IMR-90 (cell line): ENCODE measurements at regions not wholly inside any gene's neighbourhood (a gene's known extent, or its start where the extent isn't known, plus 50 kb on each side); places are given as distances from the start of the nearest gene placed in this dataset.

Experiments
- ATAC-seq: fragments of 200-7000 bp; cut with Tn5 transposase; 2 replicates; pipeline ENCODE4 v1.9.1; 2020; ENCODE audit warnings: low read depth, mild to moderate bottlenecking, moderate library complexity
- BruUV-seq: library from RNA; stranded (reverse); fragments of 400-500 nt; replicated peaks from 2 replicates; lab custom pipeline; 2021; lab: Mats Ljungman, UMichigan
- CTCF ChIA-PET: fragments of 300-600 bp; formaldehyde crosslinking; extraction: SDS; loops from one replicate; lab custom pipeline; 2021; ENCODE audit warnings: antibody characterized with exemption; lab: Yijun Ruan, JAX
- POLR2A ChIA-PET: fragments of 300-600 bp; sonication (Branson Sonifier 250); formaldehyde crosslinking; loops from one replicate; lab custom pipeline; 2022; ENCODE audit warnings: antibody characterized with exemption; ENCODE audit not compliant: unreplicated experiment; lab: Charles Lee
- DNase-seq: peaks from one replicate; pipeline ENCODE4 v3.0.0; 2013
- H2AFZ ChIP-seq: replicated peaks from 2 replicates; pipeline ENCODE3; 2013; ENCODE audit warnings: low read length, mild to moderate bottlenecking; ENCODE audit not compliant: poor library complexity
- H2AK5ac ChIP-seq: 2 replicates; pipeline ENCODE4 v1.6.1; 2013; ENCODE audit warnings: low read depth, low read length, inconsistent platforms
- H2AK9ac ChIP-seq: replicated peaks from 2 replicates; pipeline ENCODE3; 2013; ENCODE audit warnings: mild to moderate bottlenecking, low read depth, low read length, moderate library complexity; ENCODE audit not compliant: poor library complexity
- H2BK120ac ChIP-seq: 2 replicates; pipeline ENCODE4 v1.6.1; 2013; ENCODE audit warnings: low read depth, low read length, inconsistent platforms
- H2BK15ac ChIP-seq: 3 replicates; pipeline ENCODE4 v1.6.1; 2013; ENCODE audit warnings: low read depth, low read length, inconsistent platforms
- H2BK20ac ChIP-seq: 2 replicates; pipeline ENCODE4 v1.6.1; 2013; ENCODE audit warnings: low read depth, mild to moderate bottlenecking, inconsistent platforms, low read length, moderate library complexity
- H2BK5ac ChIP-seq: 2 replicates; pipeline ENCODE4 v1.6.1; 2013; ENCODE audit warnings: mild to moderate bottlenecking, low read depth, low read length, inconsistent platforms; ENCODE audit not compliant: poor library complexity, severe bottlenecking
- H3K14ac ChIP-seq: replicated peaks from 2 replicates; pipeline ENCODE4 v1.6.1; 2013; ENCODE audit warnings: low read depth, low read length, inconsistent platforms
- H3K18ac ChIP-seq: 2 replicates; pipeline ENCODE4 v1.6.1; 2013; ENCODE audit warnings: low read depth, low read length, control low read depth
- H3K23ac ChIP-seq: 2 replicates; pipeline ENCODE4 v1.6.1; 2013; ENCODE audit warnings: low read depth, low read length, inconsistent platforms
- H3K27ac ChIP-seq: 2 replicates; pipeline ENCODE4 v1.5.1; 2013; ENCODE audit warnings: mild to moderate bottlenecking, control low read depth, low read length; ENCODE audit not compliant: insufficient read depth
- H3K27me3 ChIP-seq: 2 replicates; pipeline ENCODE4 v1.6.1; 2013; ENCODE audit warnings: low read length; ENCODE audit not compliant: control insufficient read depth, insufficient read depth
- H3K36me3 ChIP-seq: 2 replicates; pipeline ENCODE4 v1.6.1; 2013; ENCODE audit warnings: low read length, mixed read lengths; ENCODE audit not compliant: control insufficient read depth, insufficient read depth
- H3K4ac ChIP-seq: 2 replicates; pipeline ENCODE4 v1.6.1; 2013; ENCODE audit warnings: low read depth, low read length, inconsistent platforms
- H3K4me1 ChIP-seq: 2 replicates; pipeline ENCODE4 v1.6.1; 2013; ENCODE audit warnings: low read length, mixed read lengths; ENCODE audit not compliant: control insufficient read depth, insufficient read depth
- H3K4me2 ChIP-seq: 2 replicates; pipeline ENCODE4 v1.6.1; 2013; ENCODE audit warnings: low read depth, mild to moderate bottlenecking, control low read depth, low read length, moderate library complexity
- H3K4me3 ChIP-seq: 2 replicates; pipeline ENCODE4 v1.5.1; 2013; ENCODE audit warnings: low read depth, mild to moderate bottlenecking, control low read depth, low read length, moderate library complexity; ENCODE audit not compliant: insufficient read depth
- H3K56ac ChIP-seq: 2 replicates; pipeline ENCODE4 v1.6.1; 2013; ENCODE audit warnings: low read length, inconsistent platforms; ENCODE audit not compliant: insufficient read depth; ENCODE audit errors: extremely low read depth
- H3K79me1 ChIP-seq, 2 experiments: 2 replicates each; pipeline ENCODE4 v1.6.1; 2013; ENCODE audit warnings: low read length in 2 of 2, inconsistent platforms in 1 of 2, low read depth in 1 of 2
- H3K9ac ChIP-seq: 2 replicates; pipeline ENCODE4 v1.6.1; 2013; ENCODE audit warnings: low read depth, low read length, control low read depth
- H3K9me1 ChIP-seq: 2 replicates; pipeline ENCODE4 v1.6.1; 2013; ENCODE audit warnings: low read length, inconsistent platforms; ENCODE audit not compliant: insufficient read depth
- H3K9me3 ChIP-seq: 2 replicates; pipeline ENCODE4 v1.6.1; 2013; ENCODE audit warnings: low read length; ENCODE audit not compliant: control insufficient read depth, insufficient read depth
- H4K20me1 ChIP-seq: 2 replicates; pipeline ENCODE4 v1.6.1; 2013; ENCODE audit warnings: low read length, inconsistent platforms; ENCODE audit not compliant: insufficient read depth
- H4K5ac ChIP-seq: 2 replicates; pipeline ENCODE4 v1.6.1; 2013; ENCODE audit warnings: mild to moderate bottlenecking, low read depth, low read length, control low read depth
- H4K8ac ChIP-seq, 2 experiments: 2 replicates each; pipeline ENCODE4 v1.6.1; 2013; ENCODE audit warnings: low read depth in 2 of 2, low read length in 2 of 2, control low read depth in 1 of 2, inconsistent platforms in 1 of 2
- H4K91ac ChIP-seq: 2 replicates; pipeline ENCODE4 v1.6.1; 2013; ENCODE audit warnings: low read depth, low read length, inconsistent platforms; ENCODE audit not compliant: insufficient read depth
- CEBPB ChIP-seq: IDR thresholded peaks from 2 replicates; pipeline ENCODE4 v1.6.1; 2012; ENCODE audit warnings: low read depth, low read length, improper control_type of control experiment
- CHD1 ChIP-seq: IDR thresholded peaks from 2 replicates; pipeline ENCODE4 v1.6.1; 2012; ENCODE audit warnings: low read depth, low read length, improper control_type of control experiment
- ELK1 ChIP-seq: fragments of 150-350 bp; IDR thresholded peaks from 2 replicates; pipeline ENCODE4 v1.6.1; 2016; ENCODE audit warnings: low read depth, mild to moderate bottlenecking, low read length, moderate library complexity, borderline replicate concordance
- FOS ChIP-seq: fragments of 150-350 bp; IDR thresholded peaks from 2 replicates; pipeline ENCODE4 v1.6.1; 2016; ENCODE audit warnings: low read depth, low read length
- RCOR1 ChIP-seq: IDR thresholded peaks from 2 replicates; pipeline ENCODE4 v1.6.1; 2012; ENCODE audit warnings: mild to moderate bottlenecking, low read length, improper control_type of control experiment; ENCODE audit not compliant: insufficient replicate concordance
- WGBS, 2 experiments: methylation state at CpG; one replicate each; pipeline versions ENCODE4 v1.1.5 to v1.1.7; 2013; ENCODE audit warnings: missing lambda C conversion rate in 2 of 2; ENCODE audit not compliant: insufficient read length in 1 of 2; ENCODE audit errors: extremely low coverage in 2 of 2; 5-methylcytosine and 5-hydroxymethylcytosine counted together
- dilution Hi-C: fragments of 300-500 bp; cut with HindIII; formaldehyde crosslinking; loops from one replicate; pipeline ENCODE4 v1.14.3; 2018; ENCODE audit warnings: low sequenced_read_pairs; ENCODE audit not compliant: unreplicated experiment
- in situ Hi-C: fragments of 300-500 bp; cut with MboI; formaldehyde crosslinking; loops from 3 replicates; pipeline ENCODE4 v1.14.3; 2019; ENCODE audit warnings: low sequenced_read_pairs, inconsistent platforms, mixed read lengths
- intact Hi-C: fragments of 100-400 bp; cut with micrococcal nuclease; formaldehyde crosslinking; loops from 2 replicates; pipeline ENCODE4 v1.10.0; 2022

GRCh38 chr1:91603409-91603808 is 102.8 kb downstream of the CDC7 start:
- Histone ChIP-seq H3K56ac (no peak overlapping the region), H2BK15ac (no peak overlapping the region), H3K4me1 (no peaks in the 10 kb centered on the region; the same call in 1 of the 2 replicates), H3K9ac (no peak overlapping the region), H3K18ac (no peak overlapping the region), H2BK5ac (no peak overlapping the region), H2AFZ (no peak overlapping the region), H3K4me2 (no peak overlapping the region), H4K91ac (no peak overlapping the region), H3K9me1 (peaks cover 6% of the 10 kb centered on the region; the same call in 1 of the 2 replicates), H3K9me3 (no peaks in the 10 kb centered on the region), H4K5ac (no peak overlapping the region), H3K27ac (no peak overlapping the region), H3K36me3 (no peaks in the 10 kb centered on the region), H3K14ac (no peak overlapping the region), H3K27me3 (no peaks in the 10 kb centered on the region), H2AK5ac (no peak overlapping the region), H2BK120ac (no peak overlapping the region), H2BK20ac (no peak overlapping the region), H2AK9ac (no peak overlapping the region), H3K79me1 (no peaks in the 10 kb centered on the region), H3K23ac (no peak overlapping the region), H3K4me3 (no peak overlapping the region), H3K4ac (no peak overlapping the region), H4K8ac (no peak overlapping the region), H4K20me1 (no peaks in the 10 kb centered on the region)
- POLR2A ChIA-PET, result no interaction called here
- no CpG with 5 or more reads among the region's 4 CpGs for WGBS, 2 experiments
- dilution Hi-C loops, result no loop called here
- BruUV-seq, result no TSS peak
- TF ChIP-seq ELK1, result no peak
- no peak for TF ChIP-seq CHD1
- no peak for TF ChIP-seq RCOR1
- TF ChIP-seq FOS, result no peak
- TF ChIP-seq CEBPB, result no peak
- intact Hi-C loops, result no loop called here
- DNase-seq, result no peak
- ATAC-seq, result no peak
- CTCF ChIA-PET, result no interaction called here
- in situ Hi-C loops, result no loop called here
